SK-N-SH (cell line): ENCODE measurements at regions not wholly inside any gene's neighbourhood (a gene's known extent, or its start where the extent isn't known, plus 50 kb on each side); places are given as distances from the start of the nearest gene placed in this dataset.

Experiments used
- CTCF ChIA-PET: fragments of 300-600, 350-600 bp; formaldehyde crosslinking; extraction: SDS; loops from one replicate; lab custom pipeline; 2021; lab: Yijun Ruan, JAX
- POLR2A ChIA-PET: fragments of 350-600 bp; sonication (Branson Sonifier 250); formaldehyde crosslinking; extraction: SDS; loops from one replicate; lab custom pipeline; 2020; ENCODE audit warnings: antibody characterized with exemption, inconsistent platforms; lab: Yijun Ruan, JAX
- DNase-seq: peaks from one replicate; pipeline ENCODE4 v3.0.0; 2012
- H2AFZ ChIP-seq: fragments of 200-600 bp; sonication (generic); 2 replicates; pipeline ENCODE4 v1.8.1; 2016; ENCODE audit warnings: antibody characterized with exemption, mild to moderate bottlenecking, low read depth
- H3F3A ChIP-seq: fragments of 200-600 bp; sonication (generic); replicated peaks from 2 replicates; pipeline ENCODE3; 2016; ENCODE audit warnings: antibody characterized with exemption, mild to moderate bottlenecking; ENCODE audit not compliant: insufficient read depth
- H3K27ac ChIP-seq, 2 experiments: fragments of 200-500 bp in 1 of 2; fragments of 200-600 bp in 1 of 2; sonication (Bioruptor generic) in 1 of 2; sonication (generic), shearing (Covaris generic) in 1 of 2; 2 replicates each; pipeline versions ENCODE4 v1.5.1 to v1.6.1; 2014 to 2016; ENCODE audit warnings: low read depth in 2 of 2, inconsistent platforms in 1 of 2, low read length in 1 of 2, mild to moderate bottlenecking in 1 of 2, mixed read lengths in 1 of 2
- H3K27me3 ChIP-seq: fragments of 200-600 bp; sonication (generic), shearing (Covaris generic); 2 replicates; pipeline ENCODE4 v1.6.1; 2016; ENCODE audit warnings: mixed run types; ENCODE audit not compliant: insufficient read depth
- H3K36me3 ChIP-seq, 2 experiments: fragments of 200-500 bp in 1 of 2; fragments of 200-600 bp in 1 of 2; sonication (Bioruptor generic) in 1 of 2; sonication (generic) in 1 of 2; replicated peaks in 1 of 2; 2 replicates each; pipeline versions ENCODE3 to v1.5.1; 2014 to 2016; ENCODE audit warnings: low read length in 1 of 2, mild to moderate bottlenecking in 1 of 2; ENCODE audit not compliant: insufficient read depth in 2 of 2, control insufficient read depth in 1 of 2
- H3K4me1 ChIP-seq, 2 experiments: fragments of 200-500 bp in 1 of 2; fragments of 200-600 bp in 1 of 2; sonication (Bioruptor generic) in 1 of 2; sonication (generic), shearing (Covaris generic) in 1 of 2; 2 replicates each; pipeline versions ENCODE4 v1.5.1 to v1.6.1; 2014 to 2016; ENCODE audit warnings: low read depth in 1 of 2, low read length in 1 of 2, mixed run types in 1 of 2; ENCODE audit not compliant: insufficient read depth in 2 of 2, control insufficient read depth in 1 of 2
- H3K4me2 ChIP-seq: fragments of 200-600 bp; sonication (generic), shearing (Covaris generic); 2 replicates; pipeline ENCODE4 v1.6.1; 2017; ENCODE audit warnings: mixed run types
- H3K4me3 ChIP-seq, 2 experiments: fragments of 200-500 bp in 1 of 2; fragments of 200-600 bp in 1 of 2; sonication (Bioruptor generic) in 1 of 2; sonication (generic), shearing (Covaris generic) in 1 of 2; 2 replicates each; pipeline versions ENCODE4 v1.5.1 to v1.8.1; 2014 to 2016; ENCODE audit warnings: low read depth in 2 of 2, inconsistent platforms in 1 of 2, low read length in 1 of 2, mild to moderate bottlenecking in 1 of 2, mixed read lengths in 1 of 2, moderate library complexity in 1 of 2
- H3K79me2 ChIP-seq: fragments of 200-600 bp; sonication (generic); 2 replicates; pipeline ENCODE4 v1.8.1; 2017; ENCODE audit warnings: mild to moderate bottlenecking; ENCODE audit not compliant: insufficient read depth
- H3K9ac ChIP-seq: fragments of 200-600 bp; sonication (generic); 2 replicates; pipeline ENCODE4 v1.6.1; 2017; ENCODE audit warnings: mixed run types
- H3K9me2 ChIP-seq: fragments of 200-600 bp; sonication (generic); 2 replicates; pipeline ENCODE4 v1.6.1; 2017; ENCODE audit warnings: mixed run types
- H3K9me3 ChIP-seq: fragments of 200-600 bp; sonication (generic); 2 replicates; pipeline ENCODE4 v1.6.1; 2017; ENCODE audit warnings: mixed run types, mild to moderate bottlenecking, moderate library complexity
- H4K20me1 ChIP-seq: fragments of 200-600 bp; sonication (generic); 2 replicates; pipeline ENCODE4 v1.6.1; 2017; ENCODE audit warnings: mild to moderate bottlenecking, mixed run types; ENCODE audit not compliant: insufficient read depth
- CTCF ChIP-seq: fragments of 200-600 bp; sonication (generic); IDR thresholded peaks from 2 replicates; pipeline ENCODE4 v1.6.1; 2017; ENCODE audit warnings: antibody characterized with exemption, mild to moderate bottlenecking, moderate library complexity
- EP300 ChIP-seq, 2 experiments: IDR thresholded peaks; 2 replicates each; pipeline versions ENCODE4 v1.4.0 to v1.6.1; 2012; ENCODE audit warnings: borderline replicate concordance in 1 of 2, low read depth in 1 of 2, low read length in 1 of 2
- EZH2phosphoT487 ChIP-seq: fragments of 200-600 bp; sonication (generic); IDR thresholded peaks from 2 replicates; pipeline ENCODE4 v1.6.1; 2017; ENCODE audit warnings: low read depth, mixed run types, mild to moderate bottlenecking, antibody characterized with exemption, moderate library complexity, borderline replicate concordance
- FOXM1 ChIP-seq: IDR thresholded peaks from 2 replicates; pipeline ENCODE4 v1.4.0; 2012; ENCODE audit warnings: low read depth, mild to moderate bottlenecking
- GABPA ChIP-seq: IDR thresholded peaks from 2 replicates; pipeline ENCODE4 v1.4.0; 2012; ENCODE audit warnings: low read depth, mild to moderate bottlenecking
- IRF3 ChIP-seq: fragments of 150-350 bp; IDR thresholded peaks from 2 replicates; pipeline ENCODE4 v1.6.1; 2016; ENCODE audit warnings: mild to moderate bottlenecking, low read depth, low read length
- JUND ChIP-seq: IDR thresholded peaks from 2 replicates; pipeline ENCODE4 v1.4.0; 2012
- NFIC ChIP-seq: IDR thresholded peaks from 2 replicates; pipeline ENCODE4 v1.4.0; 2012; ENCODE audit warnings: borderline replicate concordance
- NRF1 ChIP-seq: IDR thresholded peaks from 2 replicates; pipeline ENCODE4 v1.6.1; 2012; ENCODE audit warnings: low read depth, mild to moderate bottlenecking, low read length
- PBX3 ChIP-seq: IDR thresholded peaks from 2 replicates; pipeline ENCODE4; 2012
- RCOR1 ChIP-seq: fragments of 150-350 bp; IDR thresholded peaks from 2 replicates; pipeline ENCODE4 v1.6.1; 2017; ENCODE audit warnings: antibody characterized with exemption, low read length
- RXRA ChIP-seq: IDR thresholded peaks from 2 replicates; pipeline ENCODE4 v1.4.0; 2012; ENCODE audit warnings: low read depth, mild to moderate bottlenecking, borderline replicate concordance
- SIN3A ChIP-seq: IDR thresholded peaks from 2 replicates; pipeline ENCODE4 v1.6.1; 2012; ENCODE audit warnings: low read depth, mild to moderate bottlenecking, low read length, moderate library complexity, borderline replicate concordance
- TAF1 ChIP-seq: IDR thresholded peaks from 2 replicates; pipeline ENCODE4 v1.6.1; 2012; ENCODE audit warnings: low read depth, mild to moderate bottlenecking, low read length, moderate library complexity, borderline replicate concordance
- USF1 ChIP-seq: IDR thresholded peaks from 2 replicates; pipeline ENCODE4 v1.4.0; 2012; ENCODE audit warnings: low read depth, borderline replicate concordance
- USF2 ChIP-seq: fragments of 150-350 bp; IDR thresholded peaks from 2 replicates; pipeline ENCODE4 v1.6.1; 2017; ENCODE audit warnings: antibody characterized with exemption, low read length, low read depth, borderline replicate concordance
- YY1 ChIP-seq: IDR thresholded peaks from 2 replicates; pipeline ENCODE4 v1.4.0; 2012; ENCODE audit warnings: low read depth, mild to moderate bottlenecking
- WGBS: methylation state at CpG from one replicate; pipeline ENCODE4 v1.1.6; 2017; ENCODE audit warnings: low lambda C conversion rate; 5-methylcytosine and 5-hydroxymethylcytosine counted together

GRCh38 chr11:87908086-87908485, 267.2 kb downstream of the RAB38 start:
- Histone ChIP-seq H3K36me3 (no peaks in the 10 kb centered on the region), H3K79me2 (no peaks in the 10 kb centered on the region), H3K4me2 (no peak overlapping the region), H2AFZ (no peak overlapping the region), H3K27ac (no peak overlapping the region), H3K9me2 (no peaks in the 10 kb centered on the region), H3F3A (no peaks in the 10 kb centered on the region), H3K9me3 (no peaks in the 10 kb centered on the region), H3K27me3 (no peaks in the 10 kb centered on the region), H3K4me3 (no peak overlapping the region), H3K4me1 (no peaks in the 10 kb centered on the region), H4K20me1 (no peaks in the 10 kb centered on the region), H3K9ac (no peak overlapping the region)
- 3% methylated on average over 1 of the region's 1 CpG for WGBS
- POLR2A ChIA-PET, result no interaction called here
- no peak for DNase-seq
- TF ChIP-seq TAF1 (no peak), JUND (no peak), EZH2phosphoT487 (no peak), GABPA (no peak), USF2 (no peak), RXRA (no peak), NFIC (no peak), YY1 (no peak), FOXM1 (no peak), IRF3 (no peak), EP300 (IDR thresholded peaks at IDR 0.05; ENCODE audit: borderline replicate concordance in 1 of 2, low read depth in 1 of 2, low read length in 1 of 2) (no peak), PBX3 (no peak), NRF1 (no peak), SIN3A (no peak), RCOR1 (no peak), USF1 (no peak), CTCF (no peak)
- CTCF ChIA-PET, result no interaction called here
